DND-41 (cell line): ENCODE measurements at regions not wholly inside any gene's neighbourhood (a gene's known extent, or its start where the extent isn't known, plus 50 kb on each side); places are given as distances from the start of the nearest gene placed in this dataset.

Experiments
- CTCF ChIP-seq: IDR thresholded peaks from 2 replicates; pipeline ENCODE4 v1.5.1; 2012; ENCODE audit warnings: borderline replicate concordance, low read length, moderate library complexity, mild to moderate bottlenecking; ENCODE audit not compliant: poor library complexity, severe bottlenecking; ENCODE audit errors: extremely low read depth
- EZH2 ChIP-seq: IDR thresholded peaks from 3 replicates; pipeline ENCODE4 v1.6.1; 2012; ENCODE audit warnings: borderline replicate concordance, low read depth, mild to moderate bottlenecking, moderate library complexity, low read length, inconsistent platforms; ENCODE audit not compliant: severe bottlenecking

GRCh38 chr3:147652651-147653366 is 243.6 kb downstream of the ZIC1 start:
- TF ChIP-seq CTCF, result no peak
- no peak for TF ChIP-seq EZH2
